Body of pancreas (tissue), 4 donors: ENCODE measurements at regions not wholly inside any gene's neighbourhood (a gene's known extent, or its start where the extent isn't known, plus 50 kb on each side); places are given as distances from the start of the nearest gene placed in this dataset.

ENCODE experiments used
- ATAC-seq: fragments of 150-250 bp; one replicate; pipeline ENCODE4 v1.9.1; 2016
- DNase-seq, 4 donors: peaks; one replicate each; pipeline ENCODE4 v3.0.0-alpha.2; 2019
- H3K27ac ChIP-seq, 4 donors: fragments of 200-600 bp; sonication (generic); 1 replicate in 3 of 4; 2 replicates in 1 of 4; pipeline versions ENCODE4 v1.5.1 to v1.6.1; 2016 to 2019; ENCODE audit warnings: mild to moderate bottlenecking in 1 of 4, mixed read lengths in 1 of 4, moderate library complexity in 1 of 4
- H3K27me3 ChIP-seq, 2 donors: fragments of 200-600 bp; sonication (generic); one replicate each; pipeline ENCODE4 v1.6.0; 2016; ENCODE audit warnings: mild to moderate bottlenecking in 1 of 2
- H3K36me3 ChIP-seq, 2 donors: fragments of 200-600 bp; sonication (generic); replicated peaks in 1 of 2; 2 replicates each; pipeline ENCODE4 v1.5.1; 2016; ENCODE audit warnings: low read depth in 2 of 2; ENCODE audit not compliant: insufficient read depth in 1 of 2
- H3K4me1 ChIP-seq: fragments of 200-600 bp; sonication (generic); one replicate; pipeline ENCODE4 v1.6.0; 2016
- H3K4me3 ChIP-seq, 2 donors: fragments of 200-600 bp; sonication (generic); 1 replicate in 1 of 2; 2 replicates in 1 of 2; pipeline ENCODE4 v1.5.1; 2016 to 2019
- H3K9me3 ChIP-seq, 3 donors: fragments of 200-600 bp; sonication (generic); 1 replicate in 2 of 3; 2 replicates in 1 of 3; pipeline ENCODE4 v1.5.1; 2016
- POLR2A ChIP-seq, 3 donors: fragments of 450-650 bp; IDR thresholded peaks; one replicate each; pipeline ENCODE4 v1.6.1; 2016; ENCODE audit warnings: antibody characterized with exemption in 3 of 3, mild to moderate bottlenecking in 2 of 3
- WGBS, 2 donors: methylation state at CpG; one replicate each; pipeline ENCODE4 v1.1.5; 2017; 5-methylcytosine and 5-hydroxymethylcytosine counted together
- intact Hi-C: fragments of 100-400 bp; cut with DNase I; formaldehyde crosslinking; loops from one replicate; pipeline ENCODE4 v1.15.1; 2023
- TF ChIP-seq, protein P1 (sequence below), 7 experiments: fragments of 450-650 bp in 4 of 7; fragments of 200-600 bp in 3 of 7; sonication (generic) in 3 of 7; IDR thresholded peaks; one replicate each; pipeline ENCODE4 v1.5.1; 2016 to 2019; ENCODE audit warnings: antibody characterized with exemption in 7 of 7

GRCh38 chr12:29882846-29883245 is 99.1 kb upstream of the TMTC1 start:
- H3K4me3 ChIP-seq, result no peak overlapping the region
- 34 to 35% methylated on average over 2 of the region's 2 CpGs for WGBS, 2 donors
- no peak for ATAC-seq
- H3K36me3 ChIP-seq, result no peaks in the 10 kb centered on the region
- TF ChIP-seq POLR2A (IDR thresholded peaks at IDR 0.05), result no peak
- TF ChIP-seq, protein P1, sequence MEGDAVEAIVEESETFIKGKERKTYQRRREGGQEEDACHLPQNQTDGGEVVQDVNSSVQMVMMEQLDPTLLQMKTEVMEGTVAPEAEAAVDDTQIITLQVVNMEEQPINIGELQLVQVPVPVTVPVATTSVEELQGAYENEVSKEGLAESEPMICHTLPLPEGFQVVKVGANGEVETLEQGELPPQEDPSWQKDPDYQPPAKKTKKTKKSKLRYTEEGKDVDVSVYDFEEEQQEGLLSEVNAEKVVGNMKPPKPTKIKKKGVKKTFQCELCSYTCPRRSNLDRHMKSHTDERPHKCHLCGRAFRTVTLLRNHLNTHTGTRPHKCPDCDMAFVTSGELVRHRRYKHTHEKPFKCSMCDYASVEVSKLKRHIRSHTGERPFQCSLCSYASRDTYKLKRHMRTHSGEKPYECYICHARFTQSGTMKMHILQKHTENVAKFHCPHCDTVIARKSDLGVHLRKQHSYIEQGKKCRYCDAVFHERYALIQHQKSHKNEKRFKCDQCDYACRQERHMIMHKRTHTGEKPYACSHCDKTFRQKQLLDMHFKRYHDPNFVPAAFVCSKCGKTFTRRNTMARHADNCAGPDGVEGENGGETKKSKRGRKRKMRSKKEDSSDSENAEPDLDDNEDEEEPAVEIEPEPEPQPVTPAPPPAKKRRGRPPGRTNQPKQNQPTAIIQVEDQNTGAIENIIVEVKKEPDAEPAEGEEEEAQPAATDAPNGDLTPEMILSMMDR (IDR thresholded peaks at IDR 0.05), result no peak
- H3K27ac ChIP-seq, result no peak overlapping the region
- H3K4me1 ChIP-seq, result no peaks in the 10 kb centered on the region
- no peaks in the 10 kb centered on the region for H3K9me3 ChIP-seq
- DNase-seq, result no peak
- intact Hi-C loops, result no loop called here
- no peaks in the 10 kb centered on the region for H3K27me3 ChIP-seq

DNA sequence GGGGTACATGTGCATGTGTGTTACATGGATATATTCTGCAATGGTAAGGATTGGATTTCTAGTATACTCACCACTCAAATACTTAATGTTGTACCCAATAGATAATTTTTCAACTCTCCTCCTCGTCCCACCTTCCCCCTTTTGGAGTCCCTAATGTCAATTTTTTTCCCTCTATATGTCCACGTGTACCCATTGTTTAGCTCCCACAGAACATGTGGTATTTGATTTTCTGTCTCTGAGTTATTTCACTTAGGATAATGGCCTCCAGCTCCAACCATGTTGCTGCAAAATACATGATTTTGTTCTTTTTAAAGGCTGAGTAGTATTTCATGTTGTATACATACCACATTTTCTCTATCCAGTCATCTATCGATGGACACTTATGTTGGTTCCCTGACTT is 97.2 kb upstream of the TMTC1 start:
- DNase-seq (no peak), ATAC-seq (no peak)
- TF ChIP-seq, protein P1 (IDR thresholded peaks at IDR 0.05), result no peak
- no peak for TF ChIP-seq POLR2A (IDR thresholded peaks at IDR 0.05)
- Histone ChIP-seq H3K4me1 (no peaks in the 10 kb centered on the region), H3K4me3 (no peak overlapping the region), H3K27ac (no peak overlapping the region), H3K27me3 (no peaks in the 10 kb centered on the region), H3K36me3 (no peaks in the 10 kb centered on the region), H3K9me3 (no peaks in the 10 kb centered on the region)
- intact Hi-C loops, result no loop called here
- WGBS, 2 donors, result 53 to 56% methylated on average over 3 of the region's 3 CpGs

- Histone ChIP-seq H3K36me3 (no peaks in the 10 kb centered on the region), H3K27me3 (no peaks in the 10 kb centered on the region), H3K4me3 (no peak overlapping the region), H3K4me1 (no peaks in the 10 kb centered on the region), H3K27ac (no peak overlapping the region), H3K9me3 (no peaks in the 10 kb centered on the region)
- 65 to 68% methylated on average over 4 of the region's 4 CpGs for WGBS, 2 donors
- ATAC-seq, result no peak
- intact Hi-C loops, result no loop called here
- no peak for TF ChIP-seq POLR2A (IDR thresholded peaks at IDR 0.05)
- TF ChIP-seq, protein P1 (IDR thresholded peaks at IDR 0.05), result no peak
- DNase-seq, result no peak
Observed at GRCh38 chr12:29879606-29880308, 96.0 kb upstream of the TMTC1 start.

DNA sequence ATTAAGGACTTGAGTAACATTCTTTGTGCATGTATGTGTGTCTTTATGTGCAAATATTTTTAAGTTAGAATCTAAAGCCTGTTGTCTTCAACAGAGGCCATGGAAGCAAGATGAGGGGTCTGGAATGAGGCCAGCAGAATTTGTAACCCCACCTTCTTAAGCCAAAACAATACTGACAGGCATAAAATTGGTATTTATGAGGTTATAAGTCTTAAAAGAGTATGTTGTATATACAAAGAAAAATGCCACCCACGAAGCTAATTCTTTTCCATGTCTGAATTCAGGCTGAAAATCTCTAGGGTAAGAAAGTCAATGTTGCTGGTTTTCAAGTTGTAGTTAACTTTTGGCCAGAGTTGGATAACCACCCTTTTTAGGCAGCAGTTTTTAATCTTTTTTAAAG is 86.2 kb upstream of the TMTC1 start:
- 25 to 29% methylated on average over 1 of the region's 1 CpG for WGBS, 2 donors
- Histone ChIP-seq H3K36me3 (no peaks in the 10 kb centered on the region), H3K27ac (no peak overlapping the region), H3K9me3 (no peaks in the 10 kb centered on the region), H3K4me3 (no peak overlapping the region), H3K27me3 (no peaks in the 10 kb centered on the region), H3K4me1 (no peaks in the 10 kb centered on the region)
- ATAC-seq, result no peak
- DNase-seq, result no peak
- intact Hi-C loops, result no loop called here
- TF ChIP-seq, protein P1 (IDR thresholded peaks at IDR 0.05), result no peak
- TF ChIP-seq POLR2A (IDR thresholded peaks at IDR 0.05), result no peak

DNA sequence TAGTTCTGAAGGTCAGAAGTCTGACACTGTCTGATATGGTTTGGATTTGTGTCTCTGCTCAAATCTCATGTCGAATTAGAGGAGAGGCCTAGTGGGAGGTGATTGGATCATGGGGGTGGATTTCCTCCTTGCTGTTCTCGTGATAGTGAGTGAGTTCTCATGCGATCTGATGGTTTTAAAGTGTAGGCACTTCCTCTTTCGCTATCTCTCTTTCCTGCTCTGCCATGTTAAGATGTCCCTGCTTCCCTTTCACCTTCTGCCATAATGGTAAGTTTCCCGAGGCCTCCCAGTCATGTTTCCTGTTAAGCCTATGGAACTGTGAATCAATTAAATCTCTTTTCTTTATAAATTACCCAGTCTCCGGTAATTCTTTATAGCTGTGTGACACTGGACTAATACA is 84.1 kb upstream of the TMTC1 start:
- 70 to 76% methylated on average over 6 of the region's 6 CpGs for WGBS, 2 donors
- H3K9me3 ChIP-seq, result no peaks in the 10 kb centered on the region
- DNase-seq (no peak), ATAC-seq (no peak)
- H3K27me3 ChIP-seq, result no peaks in the 10 kb centered on the region
- H3K36me3 ChIP-seq, result no peaks in the 10 kb centered on the region
- intact Hi-C loops, result no loop called here
- TF ChIP-seq, protein P1 (IDR thresholded peaks at IDR 0.05), result no peak
- no peak for TF ChIP-seq POLR2A (IDR thresholded peaks at IDR 0.05)
- no peaks in the 10 kb centered on the region for H3K4me1 ChIP-seq
- no peak overlapping the region for H3K27ac ChIP-seq
- no peak overlapping the region for H3K4me3 ChIP-seq
